Hindlimb muscle (tissue), 1 donor: ENCODE measurements at regions not wholly inside any gene's neighbourhood (a gene's known extent, or its start where the extent isn't known, plus 50 kb on each side); places are given as distances from the start of the nearest gene placed in this dataset.
"Not testable (repeated sequence)": the region's sequence is repeated elsewhere in the genome, so short reads cannot be mapped to it uniquely, and the experiment has no call there.

ENCODE experiments used
- DNase-seq: peaks from one replicate; pipeline ENCODE4 v3.0.0-alpha.2; 2013

- no peak for DNase-seq
These were observed 135.9 kb downstream of the ITGB8 start for GRCh38 chr7:20466543-20467021.

GRCh38 chr7:20470082-20470481, 139.4 kb downstream of the ITGB8 start:
- DNase-seq, result no peak

- no peak for DNase-seq
These were observed 140.0 kb downstream of the ITGB8 start for GRCh38 chr7:20470726-20471125.

GRCh38 chr7:20474249-20474648, 141.2 kb upstream of the ABCB5 start:
- no peak for DNase-seq

GRCh38 chr7:20475756-20476155, 139.7 kb upstream of the ABCB5 start:
- no peak for DNase-seq

GRCh38 chr7:20477067-20477466, 138.4 kb upstream of the ABCB5 start:
- no peak for DNase-seq

- DNase-seq, result no peak
These were observed 135.8 kb upstream of the ABCB5 start for GRCh38 chr7:20479706-20480105.

- no peak for DNase-seq
These were observed 133.4 kb upstream of the ABCB5 start for GRCh38 chr7:20482071-20482470.

GRCh38 chr7:20484356-20484755, 131.1 kb upstream of the ABCB5 start:
- DNase-seq, result no peak

- DNase-seq, result no peak
These were observed 126.6 kb upstream of the ABCB5 start for GRCh38 chr7:20488850-20489249.

GRCh38 chr7:20491284-20491683, 124.2 kb upstream of the ABCB5 start:
- no peak for DNase-seq

GRCh38 chr7:20494566-20494965, 120.9 kb upstream of the ABCB5 start:
- DNase-seq, result no peak

- DNase-seq, result not testable (repeated sequence)
These were observed 114.0 kb upstream of the ABCB5 start for GRCh38 chr7:20501473-20501872.

GRCh38 chr7:20503278-20503950, 112.1 kb upstream of the ABCB5 start:
- DNase-seq, result no peak

GRCh38 chr7:20504060-20504459, 111.4 kb upstream of the ABCB5 start:
- no peak for DNase-seq

GRCh38 chr7:20506175-20506574, 109.3 kb upstream of the ABCB5 start:
- no peak for DNase-seq

GRCh38 chr7:20507157-20507556, 108.3 kb upstream of the ABCB5 start:
- no peak for DNase-seq

GRCh38 chr7:20508109-20508508, 107.4 kb upstream of the ABCB5 start:
- no peak for DNase-seq

GRCh38 chr7:20509892-20510572, 105.4 kb upstream of the ABCB5 start:
- DNase-seq, result no peak

GRCh38 chr7:20510573-20510900, 104.9 kb upstream of the ABCB5 start:
- no peak for DNase-seq

GRCh38 chr7:20513341-20513740, 102.1 kb upstream of the ABCB5 start:
- no peak for DNase-seq

- DNase-seq, result no peak
These were observed 101.6 kb upstream of the ABCB5 start for GRCh38 chr7:20513897-20514296.

- no peak for DNase-seq
These were observed 101.1 kb upstream of the ABCB5 start for GRCh38 chr7:20514364-20514763.

GRCh38 chr7:20519645-20520044, 95.8 kb upstream of the ABCB5 start:
- DNase-seq, result no peak

GRCh38 chr7:20520530-20520929, 94.9 kb upstream of the ABCB5 start:
- no peak for DNase-seq
